ENCODE measurements at regions not wholly inside any gene's neighbourhood (a gene's known extent, or its start where the extent isn't known, plus 50 kb on each side); places are given as distances from the start of the nearest gene placed in this dataset.
A peak's percentile ranks its signal among the peaks of the same experiment; 100 is the strongest.

- peak; percentile 85 for TF ChIP-seq CTCF (conservative IDR thresholded peaks at IDR 0.05)
- TF ChIP-seq ZFX (IDR thresholded peaks at IDR 0.05) = no peak
- no peak overlapping the region for H3K27ac ChIP-seq
These were observed 482.6 kb downstream of the NPIPA7 start for GRCh38 chr16:16861546-16861945.

- TF ChIP-seq ZFX (IDR thresholded peaks at IDR 0.05) (no peak), CTCF (conservative IDR thresholded peaks at IDR 0.05) (no peak)
These were observed 484.7 kb downstream of the NPIPA7 start for GRCh38 chr16:16863672-16864071.

GRCh38 chr16:16864536-16864935 is 485.6 kb downstream of the NPIPA7 start:
- H3K27ac ChIP-seq = no peak overlapping the region
- TF ChIP-seq CTCF (conservative IDR thresholded peaks at IDR 0.05) (no peak), ZFX (IDR thresholded peaks at IDR 0.05) (no peak)

More at GRCh38 chr16:16863672-16864071, 484.7 kb downstream of the NPIPA7 start:
- H3K27ac ChIP-seq = no peak overlapping the region

GRCh38 chr16:16865374-16865773 is 486.4 kb downstream of the NPIPA7 start:
- H3K27ac ChIP-seq = no peak overlapping the region
- TF ChIP-seq ZFX (IDR thresholded peaks at IDR 0.05) (no peak), CTCF (conservative IDR thresholded peaks at IDR 0.05) (no peak)

- H3K27ac ChIP-seq = no peak overlapping the region
- no peak for TF ChIP-seq CTCF (conservative IDR thresholded peaks at IDR 0.05)
- no peak for TF ChIP-seq ZFX (IDR thresholded peaks at IDR 0.05)
These were observed 489.0 kb downstream of the NPIPA7 start for GRCh38 chr16:16867973-16868372.

GRCh38 chr16:16868727-16869126 is 489.8 kb downstream of the NPIPA7 start:
- TF ChIP-seq CTCF (conservative IDR thresholded peaks at IDR 0.05) (no peak), ZFX (IDR thresholded peaks at IDR 0.05) (no peak)
- H3K27ac ChIP-seq = no peak overlapping the region

GRCh38 chr16:16869746-16870145 is 490.8 kb downstream of the NPIPA7 start:
- H3K27ac ChIP-seq = no peak overlapping the region
- TF ChIP-seq ZFX (IDR thresholded peaks at IDR 0.05) = no peak

GRCh38 chr16:16871196-16871595 is 492.3 kb downstream of the NPIPA7 start:
- H3K27ac ChIP-seq = no peak overlapping the region
- TF ChIP-seq CTCF (conservative IDR thresholded peaks at IDR 0.05) = no peak
- TF ChIP-seq ZFX (IDR thresholded peaks at IDR 0.05) = no peak

Data from C4-2B (cell line).